ENCODE measurements at regions not wholly inside any gene's neighbourhood (a gene's known extent, or its start where the extent isn't known, plus 50 kb on each side); places are given as distances from the start of the nearest gene placed in this dataset.

DNA sequence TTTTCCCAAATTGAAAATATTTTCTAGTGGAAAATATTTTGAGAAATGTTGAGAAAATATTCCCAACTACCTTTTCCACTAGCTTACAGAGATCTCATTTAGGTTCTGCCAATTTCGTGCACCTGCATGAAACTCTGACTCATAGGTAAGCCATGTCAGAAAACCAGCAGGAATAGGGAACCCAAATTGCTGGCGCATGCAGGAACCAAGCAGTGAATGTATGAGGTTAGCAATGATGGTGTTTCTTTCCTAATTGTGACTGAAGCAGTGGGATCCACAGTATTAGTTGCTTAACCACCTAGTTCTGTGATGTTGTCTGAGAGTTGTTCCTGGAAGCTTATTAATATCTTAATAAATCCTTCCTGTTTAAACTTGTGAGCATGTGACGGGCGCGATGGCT, 381.0 kb upstream of the TRAM1L1 start:
- dilution Hi-C loops (cut with MboI; ENCODE audit: extremely low pct_ligation_motif_present, low sequenced_read_pairs) = no loop called here
- H3K4me1 ChIP-seq (ENCODE audit: control insufficient read depth, extremely low read depth, insufficient read depth, low read length) = no peaks in the 10 kb centered on the region
- H3K27ac ChIP-seq (ENCODE audit: insufficient read depth, low read depth, low read length) = no peak overlapping the region
- H2AFZ ChIP-seq (ENCODE audit: low read depth, low read length) = no peak overlapping the region
- H3K36me3 ChIP-seq (ENCODE audit: control insufficient read depth in 2 of 2, extremely low read depth in 1 of 2, insufficient read depth in 2 of 2, low read length in 2 of 2) = no peaks in the 10 kb centered on the region
- no peak overlapping the region for H3K9ac ChIP-seq (replicated peaks; ENCODE audit: extremely low read depth, insufficient read depth, low read length)
- no peaks in the 10 kb centered on the region for H3K9me3 ChIP-seq (replicated peaks; ENCODE audit: control insufficient read depth, insufficient read depth, low read length)
- H4K20me1 ChIP-seq (replicated peaks; ENCODE audit: control insufficient read depth, extremely low read depth, insufficient read depth, low read length) = no peaks in the 10 kb centered on the region
- TF ChIP-seq GATA2 (IDR thresholded peaks at IDR 0.05; ENCODE audit: insufficient read depth, insufficient read length, low read depth, low read length) (no peak), POLR2A (IDR thresholded peaks at IDR 0.05; ENCODE audit: low read depth, low read length) (no peak), POLR2AphosphoS5 (IDR thresholded peaks at IDR 0.05; ENCODE audit: insufficient read depth, low read depth, low read length) (no peak), JUN (IDR thresholded peaks at IDR 0.05; ENCODE audit: borderline replicate concordance, insufficient read depth, insufficient read length, low read depth) (no peak), MAX (IDR thresholded peaks at IDR 0.05; ENCODE audit: insufficient read depth, insufficient read length) (no peak), FOS (IDR thresholded peaks at IDR 0.05; ENCODE audit: borderline replicate concordance, insufficient read depth, low read length) (no peak), MYC (IDR thresholded peaks at IDR 0.05; ENCODE audit: low read depth, low read length) (no peak)
- TF ChIP-seq, protein P1, sequence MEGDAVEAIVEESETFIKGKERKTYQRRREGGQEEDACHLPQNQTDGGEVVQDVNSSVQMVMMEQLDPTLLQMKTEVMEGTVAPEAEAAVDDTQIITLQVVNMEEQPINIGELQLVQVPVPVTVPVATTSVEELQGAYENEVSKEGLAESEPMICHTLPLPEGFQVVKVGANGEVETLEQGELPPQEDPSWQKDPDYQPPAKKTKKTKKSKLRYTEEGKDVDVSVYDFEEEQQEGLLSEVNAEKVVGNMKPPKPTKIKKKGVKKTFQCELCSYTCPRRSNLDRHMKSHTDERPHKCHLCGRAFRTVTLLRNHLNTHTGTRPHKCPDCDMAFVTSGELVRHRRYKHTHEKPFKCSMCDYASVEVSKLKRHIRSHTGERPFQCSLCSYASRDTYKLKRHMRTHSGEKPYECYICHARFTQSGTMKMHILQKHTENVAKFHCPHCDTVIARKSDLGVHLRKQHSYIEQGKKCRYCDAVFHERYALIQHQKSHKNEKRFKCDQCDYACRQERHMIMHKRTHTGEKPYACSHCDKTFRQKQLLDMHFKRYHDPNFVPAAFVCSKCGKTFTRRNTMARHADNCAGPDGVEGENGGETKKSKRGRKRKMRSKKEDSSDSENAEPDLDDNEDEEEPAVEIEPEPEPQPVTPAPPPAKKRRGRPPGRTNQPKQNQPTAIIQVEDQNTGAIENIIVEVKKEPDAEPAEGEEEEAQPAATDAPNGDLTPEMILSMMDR (IDR thresholded peaks at IDR 0.05; ENCODE audit: extremely low read depth in 1 of 2, insufficient read depth in 1 of 2, low read depth in 1 of 2, low read length in 2 of 2) = no peak
- no peaks in the 10 kb centered on the region for H3K9me1 ChIP-seq (replicated peaks; ENCODE audit: control insufficient read depth, extremely low read depth, insufficient read depth, low read length)
- no peak overlapping the region for H3K4me2 ChIP-seq (ENCODE audit: insufficient read depth, low read length)
- no peaks in the 10 kb centered on the region for H3K27me3 ChIP-seq (ENCODE audit: control insufficient read depth in 2 of 2, insufficient read depth in 2 of 2, low read length in 2 of 2)
- intact Hi-C loops (cut with micrococcal nuclease) = no loop called here
- BruUV-seq (replicated peaks) = no TSS peak
- no peak for DNase-seq (ENCODE audit: low read depth, low spot score)
- ChIA-PET POLR2A (no interaction called here), CTCF (no interaction called here)
- H3K79me2 ChIP-seq (ENCODE audit: control insufficient read depth, insufficient read depth, low read length) = no peaks in the 10 kb centered on the region
- H3K4me3 ChIP-seq (replicated peaks in 1 of 3; ENCODE audit: insufficient read depth in 1 of 3, low read depth in 1 of 3, low read length in 3 of 3) = no peak overlapping the region
- FAIRE-seq = no peak
